ENCODE measurements at regions not wholly inside any gene's neighbourhood (a gene's known extent, or its start where the extent isn't known, plus 50 kb on each side); places are given as distances from the start of the nearest gene placed in this dataset.

GRCh38 chr2:208545403-208546042 is 138.9 kb downstream of the PTH2R start:
- no peak for DNase-seq (ENCODE audit: low spot score)
- Histone ChIP-seq H3K9me3 (no peaks in the 10 kb centered on the region), H3K4me1 (no peaks in the 10 kb centered on the region), H3K27ac (no peak overlapping the region), H3K27me3 (no peaks in the 10 kb centered on the region), H3K36me3 (no peaks in the 10 kb centered on the region), H3K4me3 (no peak overlapping the region)
- TF ChIP-seq, protein P1, sequence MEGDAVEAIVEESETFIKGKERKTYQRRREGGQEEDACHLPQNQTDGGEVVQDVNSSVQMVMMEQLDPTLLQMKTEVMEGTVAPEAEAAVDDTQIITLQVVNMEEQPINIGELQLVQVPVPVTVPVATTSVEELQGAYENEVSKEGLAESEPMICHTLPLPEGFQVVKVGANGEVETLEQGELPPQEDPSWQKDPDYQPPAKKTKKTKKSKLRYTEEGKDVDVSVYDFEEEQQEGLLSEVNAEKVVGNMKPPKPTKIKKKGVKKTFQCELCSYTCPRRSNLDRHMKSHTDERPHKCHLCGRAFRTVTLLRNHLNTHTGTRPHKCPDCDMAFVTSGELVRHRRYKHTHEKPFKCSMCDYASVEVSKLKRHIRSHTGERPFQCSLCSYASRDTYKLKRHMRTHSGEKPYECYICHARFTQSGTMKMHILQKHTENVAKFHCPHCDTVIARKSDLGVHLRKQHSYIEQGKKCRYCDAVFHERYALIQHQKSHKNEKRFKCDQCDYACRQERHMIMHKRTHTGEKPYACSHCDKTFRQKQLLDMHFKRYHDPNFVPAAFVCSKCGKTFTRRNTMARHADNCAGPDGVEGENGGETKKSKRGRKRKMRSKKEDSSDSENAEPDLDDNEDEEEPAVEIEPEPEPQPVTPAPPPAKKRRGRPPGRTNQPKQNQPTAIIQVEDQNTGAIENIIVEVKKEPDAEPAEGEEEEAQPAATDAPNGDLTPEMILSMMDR (IDR thresholded peaks at IDR 0.05), result no peak

DNA sequence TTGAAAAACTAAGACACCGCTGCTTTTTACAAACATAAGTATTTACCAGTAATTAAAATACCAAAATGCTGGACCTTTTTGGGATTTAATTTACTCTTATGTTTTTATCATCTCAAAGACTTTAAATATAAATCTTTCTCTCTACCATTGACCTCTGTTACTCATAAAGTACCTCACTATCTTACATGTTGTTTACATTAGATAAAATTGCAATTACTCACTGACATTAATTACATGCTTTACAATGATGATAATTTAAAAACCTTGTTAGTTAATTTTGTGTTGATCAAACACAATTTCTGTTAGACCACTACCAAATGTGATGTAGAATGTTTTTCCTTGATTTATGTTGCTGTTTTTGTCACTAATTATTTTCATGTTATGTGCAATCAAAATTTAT is 139.5 kb downstream of the PTH2R start:
- H3K9me3 ChIP-seq, result no peaks in the 10 kb centered on the region
- TF ChIP-seq, protein P1 (IDR thresholded peaks at IDR 0.05), result no peak
- DNase-seq (ENCODE audit: low spot score), result no peak
- H3K4me3 ChIP-seq, result no peak overlapping the region
- no peak overlapping the region for H3K27ac ChIP-seq
- no peaks in the 10 kb centered on the region for H3K27me3 ChIP-seq
- no peaks in the 10 kb centered on the region for H3K36me3 ChIP-seq
- H3K4me1 ChIP-seq, result no peaks in the 10 kb centered on the region

DNA sequence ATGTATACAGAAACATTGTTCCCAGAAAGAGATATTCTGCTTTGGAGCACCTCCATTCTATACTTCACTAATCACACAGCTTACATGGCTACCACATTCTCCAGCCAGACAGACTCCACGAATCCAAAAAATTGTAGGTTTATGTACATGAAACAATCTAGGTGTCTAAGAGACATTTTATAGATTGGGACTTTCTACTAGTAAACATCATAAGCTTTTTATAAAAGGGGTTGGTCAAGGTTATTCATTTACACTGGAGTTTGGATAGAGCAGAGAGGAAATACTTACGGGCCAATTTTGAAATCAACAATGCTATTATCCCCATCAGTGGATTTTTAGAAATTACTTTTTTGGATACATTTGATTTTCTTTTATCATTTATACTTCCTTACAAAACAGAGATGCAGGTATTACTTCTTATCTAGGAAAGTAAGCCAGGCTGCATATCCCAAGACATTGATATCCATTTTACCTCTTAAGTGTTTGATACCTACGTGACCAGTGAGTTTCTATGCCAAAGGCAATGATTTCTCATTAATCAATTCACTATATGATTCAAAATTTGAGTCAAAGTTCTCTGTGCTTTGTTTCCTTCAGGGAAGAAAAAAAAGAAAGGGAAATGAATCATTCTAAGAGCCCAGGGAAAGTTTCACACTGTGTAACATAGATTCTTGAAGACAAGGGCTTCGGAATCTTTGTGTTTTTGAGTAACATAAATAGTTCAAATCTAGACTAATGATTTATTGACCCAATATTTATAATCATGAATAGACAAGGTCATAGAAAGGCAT is 140.5 kb downstream of the PTH2R start:
- TF ChIP-seq, protein P1 (IDR thresholded peaks at IDR 0.05), result no peak
- DNase-seq (ENCODE audit: low spot score), result no peak
- Histone ChIP-seq H3K27ac (no peak overlapping the region), H3K4me1 (no peaks in the 10 kb centered on the region), H3K4me3 (no peak overlapping the region), H3K27me3 (no peaks in the 10 kb centered on the region), H3K9me3 (no peaks in the 10 kb centered on the region), H3K36me3 (no peaks in the 10 kb centered on the region)

GRCh38 chr2:208548700-208549099 is 142.1 kb downstream of the PTH2R start:
- TF ChIP-seq, protein P1 (IDR thresholded peaks at IDR 0.05), result no peak
- peaks cover 0 to 5% of the 10 kb centered on the region in 2 donors for H3K9me3 ChIP-seq
- H3K27ac ChIP-seq, result no peak overlapping the region
- no peak for DNase-seq (ENCODE audit: low spot score)
- H3K4me1 ChIP-seq, result no peaks in the 10 kb centered on the region
- no peak overlapping the region for H3K4me3 ChIP-seq
- no peaks in the 10 kb centered on the region for H3K36me3 ChIP-seq
- H3K27me3 ChIP-seq, result no peaks in the 10 kb centered on the region

DNA sequence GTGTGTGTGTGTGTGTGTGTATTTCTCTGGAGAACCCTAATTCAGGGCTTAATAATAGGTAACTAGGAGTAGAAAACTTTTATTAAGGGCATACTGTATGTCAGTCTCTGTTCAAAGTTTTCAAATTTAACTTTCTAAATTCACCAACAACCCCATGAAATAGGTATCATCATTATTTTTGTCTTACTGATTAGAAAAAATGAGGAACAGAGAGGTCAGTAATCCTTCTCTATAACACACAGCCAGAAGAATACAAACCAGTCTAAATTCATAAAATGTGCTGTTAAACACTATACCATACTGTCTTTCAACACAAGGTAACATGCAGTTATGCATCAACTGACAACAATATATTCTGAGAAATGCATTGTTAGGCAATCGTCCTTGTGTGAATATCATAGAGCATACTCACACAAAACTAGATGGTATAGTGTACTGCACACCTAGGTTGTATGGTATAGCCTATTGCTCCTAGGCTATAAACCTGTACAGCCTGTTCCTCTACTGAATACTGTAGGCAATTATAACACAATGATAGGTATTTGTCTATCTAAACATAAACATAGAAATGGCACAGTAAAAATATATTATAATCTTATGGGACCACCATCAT is 143.1 kb downstream of the PTH2R start:
- no peak for DNase-seq (ENCODE audit: low spot score)
- TF ChIP-seq, protein P1 (IDR thresholded peaks at IDR 0.05), result no peak

More for the DNA sequence above, 143.1 kb downstream of the PTH2R start:
- H3K9me3 ChIP-seq, result peaks cover 0 to 5% of the 10 kb centered on the region in 2 donors
- no peak overlapping the region for H3K27ac ChIP-seq
- no peaks in the 10 kb centered on the region for H3K27me3 ChIP-seq
- no peak overlapping the region for H3K4me3 ChIP-seq
- no peaks in the 10 kb centered on the region for H3K36me3 ChIP-seq
- H3K4me1 ChIP-seq, result no peaks in the 10 kb centered on the region
